ENCODE measurements at regions not wholly inside any gene's neighbourhood (a gene's known extent, or its start where the extent isn't known, plus 50 kb on each side); places are given as distances from the start of the nearest gene placed in this dataset.

GRCh38 chr2:29974086-29974485 lies 52.7 kb upstream of the ALK start:
- TF ChIP-seq, protein P1, sequence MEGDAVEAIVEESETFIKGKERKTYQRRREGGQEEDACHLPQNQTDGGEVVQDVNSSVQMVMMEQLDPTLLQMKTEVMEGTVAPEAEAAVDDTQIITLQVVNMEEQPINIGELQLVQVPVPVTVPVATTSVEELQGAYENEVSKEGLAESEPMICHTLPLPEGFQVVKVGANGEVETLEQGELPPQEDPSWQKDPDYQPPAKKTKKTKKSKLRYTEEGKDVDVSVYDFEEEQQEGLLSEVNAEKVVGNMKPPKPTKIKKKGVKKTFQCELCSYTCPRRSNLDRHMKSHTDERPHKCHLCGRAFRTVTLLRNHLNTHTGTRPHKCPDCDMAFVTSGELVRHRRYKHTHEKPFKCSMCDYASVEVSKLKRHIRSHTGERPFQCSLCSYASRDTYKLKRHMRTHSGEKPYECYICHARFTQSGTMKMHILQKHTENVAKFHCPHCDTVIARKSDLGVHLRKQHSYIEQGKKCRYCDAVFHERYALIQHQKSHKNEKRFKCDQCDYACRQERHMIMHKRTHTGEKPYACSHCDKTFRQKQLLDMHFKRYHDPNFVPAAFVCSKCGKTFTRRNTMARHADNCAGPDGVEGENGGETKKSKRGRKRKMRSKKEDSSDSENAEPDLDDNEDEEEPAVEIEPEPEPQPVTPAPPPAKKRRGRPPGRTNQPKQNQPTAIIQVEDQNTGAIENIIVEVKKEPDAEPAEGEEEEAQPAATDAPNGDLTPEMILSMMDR (IDR thresholded peaks at IDR 0.05; ENCODE audit: borderline replicate concordance, insufficient read depth, low read depth, low read length): no peak

DNA sequence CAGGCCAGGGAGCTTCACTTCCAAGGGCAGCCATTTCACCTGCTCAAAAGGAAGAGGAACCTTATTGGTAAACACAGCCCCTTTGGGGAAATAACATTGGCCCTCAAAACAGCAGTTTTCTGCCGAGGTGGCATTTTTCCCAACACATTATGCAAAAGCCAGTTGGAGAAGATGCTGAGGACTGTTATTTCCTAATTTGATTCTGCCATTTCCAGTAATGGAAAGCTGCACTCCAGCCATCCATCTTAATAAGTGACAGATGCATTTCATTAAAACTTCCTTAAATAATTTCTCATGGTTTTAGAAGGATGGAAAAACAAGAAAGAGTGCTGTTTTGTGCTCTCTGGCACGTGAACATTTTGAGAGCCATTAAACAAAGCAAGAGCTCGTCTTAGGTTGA lies 55.9 kb upstream of the ALK start:
- no peak overlapping the region for H3K4me3 ChIP-seq (ENCODE audit: low read depth, low read length)
- TF ChIP-seq, protein P1 (IDR thresholded peaks at IDR 0.05; ENCODE audit: borderline replicate concordance, insufficient read depth, low read depth, low read length): no peak

More at GRCh38 chr2:29974086-29974485, 52.7 kb upstream of the ALK start:
- no peak overlapping the region for H3K4me3 ChIP-seq (ENCODE audit: low read depth, low read length)

GRCh38 chr2:29981402-29981801 lies 60.0 kb upstream of the ALK start:
- H3K4me3 ChIP-seq (ENCODE audit: low read depth, low read length): no peak overlapping the region
- TF ChIP-seq, protein P1 (IDR thresholded peaks at IDR 0.05; ENCODE audit: borderline replicate concordance, insufficient read depth, low read depth, low read length): no peak

DNA sequence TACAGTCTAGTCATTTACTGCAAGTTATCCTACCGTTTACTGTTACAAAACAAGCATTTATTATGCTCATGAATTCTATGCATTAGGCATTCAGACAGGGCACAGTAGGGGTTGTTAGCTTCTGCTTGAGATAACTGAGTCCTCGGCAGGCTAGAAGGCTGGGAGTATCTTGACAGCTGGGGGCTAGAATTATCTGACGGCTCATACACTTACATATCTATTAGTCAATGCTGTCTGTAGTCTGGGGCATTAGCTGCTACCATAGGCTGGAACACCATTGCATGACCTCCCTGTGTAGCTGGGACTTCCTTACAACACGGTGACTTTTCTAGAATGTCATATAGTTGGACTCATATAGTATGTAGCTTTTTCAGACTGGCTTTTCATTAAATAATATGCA lies 61.9 kb upstream of the ALK start:
- TF ChIP-seq, protein P1 (IDR thresholded peaks at IDR 0.05; ENCODE audit: borderline replicate concordance, insufficient read depth, low read depth, low read length): no peak
- H3K4me3 ChIP-seq (ENCODE audit: low read depth, low read length): no peak overlapping the region

DNA sequence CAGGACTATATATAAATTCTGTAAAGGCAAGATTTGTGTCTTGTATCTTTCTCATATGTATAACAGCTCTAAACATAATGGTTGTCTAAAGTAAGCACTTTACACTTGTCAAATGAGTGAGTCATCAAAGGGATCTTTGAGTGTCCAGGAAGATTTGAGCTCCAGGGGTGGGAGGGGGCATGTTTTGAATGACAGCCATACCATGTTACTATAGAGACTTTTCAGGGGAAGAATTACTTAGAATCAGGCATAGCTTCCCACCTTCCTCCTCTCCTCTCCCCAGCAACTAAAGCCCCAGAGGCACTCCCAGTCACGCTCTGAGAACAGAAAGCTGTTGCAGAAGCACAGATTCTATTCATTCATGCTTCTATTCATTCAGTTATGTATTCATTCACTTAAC lies 65.8 kb upstream of the ALK start:
- TF ChIP-seq, protein P1 (IDR thresholded peaks at IDR 0.05; ENCODE audit: borderline replicate concordance, insufficient read depth, low read depth, low read length): no peak
- no peak overlapping the region for H3K4me3 ChIP-seq (ENCODE audit: low read depth, low read length)

- TF ChIP-seq, protein P1 (IDR thresholded peaks at IDR 0.05; ENCODE audit: borderline replicate concordance, insufficient read depth, low read depth, low read length): no peak
- H3K4me3 ChIP-seq (ENCODE audit: low read depth, low read length): no peak overlapping the region
These were observed 68.7 kb upstream of the ALK start for GRCh38 chr2:29990129-29990528.

DNA sequence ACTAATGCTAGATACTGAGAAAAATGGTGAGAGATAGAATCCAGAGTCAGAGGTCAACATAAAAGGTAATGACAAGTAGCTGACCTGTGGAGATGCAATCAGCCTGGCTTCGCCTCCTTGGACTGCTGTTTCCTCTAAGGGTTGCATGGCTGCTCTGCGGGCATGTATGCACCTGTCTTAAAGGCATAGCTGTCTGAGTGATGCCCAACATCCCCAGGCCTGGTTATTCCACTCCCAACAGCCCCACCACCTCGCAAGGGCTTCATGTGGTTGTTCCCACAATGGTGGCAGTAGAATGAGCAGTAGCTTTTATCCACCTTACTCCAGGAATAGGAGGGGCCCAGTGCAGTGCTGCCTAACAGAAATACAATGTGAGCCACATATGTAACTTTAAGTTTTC lies 69.7 kb upstream of the ALK start:
- TF ChIP-seq, protein P1 (IDR thresholded peaks at IDR 0.05; ENCODE audit: borderline replicate concordance, insufficient read depth, low read depth, low read length): no peak

More for the DNA sequence above, 69.7 kb upstream of the ALK start:
- no peak overlapping the region for H3K4me3 ChIP-seq (ENCODE audit: low read depth, low read length)

Data from GM12875 (cell line).